ENCODE measurements at regions not wholly inside any gene's neighbourhood (a gene's known extent, or its start where the extent isn't known, plus 50 kb on each side); places are given as distances from the start of the nearest gene placed in this dataset.
"Not testable (repeated sequence)": the region's sequence is repeated elsewhere in the genome, so short reads cannot be mapped to it uniquely, and the experiment has no call there.

- H3K4me1 Mint-ChIP-seq (ENCODE audit: low read depth), result no peaks in the 10 kb centered on the region
- H3K27me3 Mint-ChIP-seq, result no peaks in the 10 kb centered on the region
- no peaks in the 10 kb centered on the region for H3K9me3 Mint-ChIP-seq
- no peak overlapping the region for H3K4me3 Mint-ChIP-seq
- no peak overlapping the region for H3K27ac Mint-ChIP-seq
- H3K36me3 Mint-ChIP-seq (ENCODE audit: low read depth), result no peaks in the 10 kb centered on the region
Measured at GRCh38 chr2:185255566-185255965, 483.0 kb upstream of the FSIP2 start.

GRCh38 chr2:185265747-185266146 is 472.9 kb upstream of the FSIP2 start:
- Mint-ChIP-seq H3K4me3 (no peak overlapping the region), H3K4me1 (ENCODE audit: low read depth) (no peaks in the 10 kb centered on the region), H3K27me3 (no peaks in the 10 kb centered on the region), H3K27ac (no peak overlapping the region), H3K9me3 (no peaks in the 10 kb centered on the region), H3K36me3 (ENCODE audit: low read depth) (no peaks in the 10 kb centered on the region)

DNA sequence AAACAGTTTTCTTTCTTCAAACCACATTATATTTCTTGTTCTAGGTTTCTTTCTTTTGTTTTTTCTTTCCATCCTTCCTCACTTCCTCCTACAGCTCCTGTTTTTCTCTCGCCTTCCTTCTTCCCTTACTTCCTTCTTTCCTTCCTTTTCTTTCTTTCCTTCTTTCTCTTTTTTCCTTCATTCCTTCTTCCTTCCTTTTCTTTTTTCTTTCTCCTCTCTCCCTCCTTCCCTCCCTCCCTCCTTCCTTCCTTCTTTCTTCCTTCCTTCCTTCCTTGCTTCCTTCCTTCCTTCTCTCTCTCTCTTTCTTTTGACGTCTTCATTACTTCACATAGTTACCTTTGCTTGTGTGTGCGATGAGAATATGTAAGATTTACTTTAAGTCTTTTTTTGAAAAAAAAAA is 470.0 kb upstream of the FSIP2 start:
- no peak overlapping the region for H3K4me3 Mint-ChIP-seq
- no peak overlapping the region for H3K27ac Mint-ChIP-seq
- H3K4me1 Mint-ChIP-seq (ENCODE audit: low read depth), result no peaks in the 10 kb centered on the region
- no peaks in the 10 kb centered on the region for H3K9me3 Mint-ChIP-seq
- H3K36me3 Mint-ChIP-seq (ENCODE audit: low read depth), result no peaks in the 10 kb centered on the region
- H3K27me3 Mint-ChIP-seq, result no peaks in the 10 kb centered on the region

GRCh38 chr2:185274718-185275484 is 463.7 kb upstream of the FSIP2 start:
- no peaks in the 10 kb centered on the region for H3K27me3 Mint-ChIP-seq
- no peaks in the 10 kb centered on the region for H3K36me3 Mint-ChIP-seq (ENCODE audit: low read depth)
- no peak overlapping the region for H3K27ac Mint-ChIP-seq
- no peak overlapping the region for H3K4me3 Mint-ChIP-seq
- no peaks in the 10 kb centered on the region for H3K4me1 Mint-ChIP-seq (ENCODE audit: low read depth)
- no peaks in the 10 kb centered on the region for H3K9me3 Mint-ChIP-seq

DNA sequence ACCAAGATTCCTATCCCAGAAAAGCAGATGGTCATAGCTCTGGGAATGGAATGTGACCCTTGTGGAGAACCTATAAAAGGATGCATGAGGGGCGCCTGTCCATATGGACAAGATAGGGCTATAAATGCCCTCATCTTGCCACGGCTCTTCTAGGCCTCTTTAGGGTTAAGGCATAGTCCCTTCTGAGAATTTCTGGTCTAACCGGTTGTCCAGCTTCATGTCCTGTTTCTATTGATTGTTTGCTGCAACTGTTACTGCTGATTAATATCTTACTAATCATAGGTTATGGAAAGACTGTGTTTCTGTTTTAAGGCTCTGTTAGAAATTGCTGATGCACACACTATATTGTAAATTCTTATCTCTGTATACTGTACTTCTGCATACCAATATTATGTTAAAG is 462.6 kb upstream of the FSIP2 start:
- H3K4me3 Mint-ChIP-seq; H3K36me3 Mint-ChIP-seq (ENCODE audit: low read depth); H3K4me1 Mint-ChIP-seq (ENCODE audit: low read depth): not testable (repeated sequence)

DNA sequence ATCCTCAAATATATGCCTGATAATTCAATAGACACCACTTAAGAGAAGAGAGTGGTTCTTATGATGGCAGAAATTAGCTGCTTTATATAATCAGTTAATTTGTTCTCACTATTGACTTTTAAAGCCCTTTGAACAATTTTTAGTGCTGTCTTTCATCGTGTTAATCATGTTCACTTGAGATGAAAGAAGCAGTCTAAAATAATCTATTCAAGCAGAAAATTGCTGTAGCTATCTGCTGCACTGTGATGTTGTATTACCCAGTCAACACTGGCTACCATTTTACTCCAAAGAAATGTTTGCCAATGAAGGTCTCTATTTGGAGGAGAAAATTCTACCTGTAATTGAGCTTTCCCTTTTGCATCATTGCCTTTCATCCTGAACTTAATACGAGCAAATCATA is 459.8 kb upstream of the FSIP2 start:
- H3K27me3 Mint-ChIP-seq, result no peaks in the 10 kb centered on the region
- no peaks in the 10 kb centered on the region for H3K9me3 Mint-ChIP-seq
- no peak overlapping the region for H3K4me3 Mint-ChIP-seq
- H3K36me3 Mint-ChIP-seq (ENCODE audit: low read depth), result no peaks in the 10 kb centered on the region
- no peaks in the 10 kb centered on the region for H3K4me1 Mint-ChIP-seq (ENCODE audit: low read depth)
- no peak overlapping the region for H3K27ac Mint-ChIP-seq

More for the DNA sequence above, 462.6 kb upstream of the FSIP2 start:
- not testable (repeated sequence) for H3K27me3 Mint-ChIP-seq, H3K27ac Mint-ChIP-seq, H3K9me3 Mint-ChIP-seq

- no peak overlapping the region for H3K4me3 Mint-ChIP-seq
- no peaks in the 10 kb centered on the region for H3K36me3 Mint-ChIP-seq (ENCODE audit: low read depth)
- H3K27me3 Mint-ChIP-seq, result no peaks in the 10 kb centered on the region
- no peak overlapping the region for H3K27ac Mint-ChIP-seq
- no peaks in the 10 kb centered on the region for H3K9me3 Mint-ChIP-seq
- H3K4me1 Mint-ChIP-seq (ENCODE audit: low read depth), result no peaks in the 10 kb centered on the region
Measured at GRCh38 chr2:185279999-185280398, 458.6 kb upstream of the FSIP2 start.

GRCh38 chr2:185284696-185285095 is 453.9 kb upstream of the FSIP2 start:
- Mint-ChIP-seq H3K36me3 (ENCODE audit: low read depth) (no peaks in the 10 kb centered on the region), H3K4me1 (ENCODE audit: low read depth) (no peaks in the 10 kb centered on the region), H3K4me3 (no peak overlapping the region), H3K27me3 (no peaks in the 10 kb centered on the region), H3K9me3 (no peaks in the 10 kb centered on the region), H3K27ac (no peak overlapping the region)

DNA sequence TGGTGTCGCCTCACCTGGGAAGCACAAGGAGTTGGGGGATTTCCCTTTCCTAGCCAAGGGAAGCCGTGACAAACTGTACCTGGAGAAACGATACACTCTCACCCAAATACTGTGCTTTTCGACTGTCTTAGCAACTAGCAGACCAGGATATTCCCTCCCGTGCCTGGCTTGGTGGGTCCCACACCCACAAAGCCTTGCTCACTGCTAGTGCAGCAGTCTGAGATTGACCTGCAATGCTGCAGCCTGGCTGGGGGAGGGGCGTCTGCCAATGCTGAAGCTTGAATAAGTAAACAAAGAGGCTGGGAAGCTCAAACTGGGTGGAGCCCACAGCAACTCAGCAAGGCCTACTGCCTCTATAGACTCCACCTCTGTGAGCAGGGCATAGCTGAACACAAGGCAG is 448.6 kb upstream of the FSIP2 start:
- H3K4me3 Mint-ChIP-seq; H3K27me3 Mint-ChIP-seq; H3K36me3 Mint-ChIP-seq (ENCODE audit: low read depth): not testable (repeated sequence)

GRCh38 chr2:185291035-185291647 is 447.5 kb upstream of the FSIP2 start:
- Mint-ChIP-seq H3K36me3 (ENCODE audit: low read depth) (no peaks in the 10 kb centered on the region), H3K4me1 (ENCODE audit: low read depth) (no peaks in the 10 kb centered on the region), H3K9me3 (no peaks in the 10 kb centered on the region)

More for the DNA sequence above, 448.6 kb upstream of the FSIP2 start:
- H3K9me3 Mint-ChIP-seq; H3K27ac Mint-ChIP-seq; H3K4me1 Mint-ChIP-seq (ENCODE audit: low read depth): not testable (repeated sequence)

DNA sequence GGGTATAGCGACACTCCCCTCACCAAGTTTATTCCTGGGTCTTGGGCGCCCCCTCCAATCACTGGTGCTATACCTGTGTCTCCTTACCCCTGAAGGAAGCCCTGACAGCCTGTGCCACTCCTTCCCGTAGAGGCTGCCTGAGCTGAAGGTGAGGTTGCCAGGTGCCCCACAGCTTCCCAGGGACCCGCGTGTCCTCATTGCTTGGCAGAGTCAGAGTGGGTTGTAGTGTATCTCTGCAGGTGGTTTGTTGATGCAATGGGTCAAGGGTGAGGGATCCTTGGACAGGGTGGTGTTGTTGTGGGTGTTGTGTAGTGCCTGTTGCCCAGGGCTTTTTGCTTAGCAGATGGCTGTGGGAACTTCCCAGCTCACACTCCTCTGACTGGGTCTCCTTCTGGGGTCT is 438.7 kb upstream of the FSIP2 start:
- H3K36me3 Mint-ChIP-seq (ENCODE audit: low read depth), result no peaks in the 10 kb centered on the region
- H3K27me3 Mint-ChIP-seq, result no peaks in the 10 kb centered on the region
- H3K27ac Mint-ChIP-seq, result no peak overlapping the region
- H3K9me3 Mint-ChIP-seq, result peaks cover 16% of the 10 kb centered on the region
- H3K4me3 Mint-ChIP-seq, result no peak overlapping the region
- H3K4me1 Mint-ChIP-seq (ENCODE audit: low read depth), result no peaks in the 10 kb centered on the region

More at GRCh38 chr2:185291035-185291647, 447.5 kb upstream of the FSIP2 start:
- Mint-ChIP-seq H3K4me3 (no peak overlapping the region), H3K27ac (no peak overlapping the region), H3K27me3 (no peaks in the 10 kb centered on the region)

DNA sequence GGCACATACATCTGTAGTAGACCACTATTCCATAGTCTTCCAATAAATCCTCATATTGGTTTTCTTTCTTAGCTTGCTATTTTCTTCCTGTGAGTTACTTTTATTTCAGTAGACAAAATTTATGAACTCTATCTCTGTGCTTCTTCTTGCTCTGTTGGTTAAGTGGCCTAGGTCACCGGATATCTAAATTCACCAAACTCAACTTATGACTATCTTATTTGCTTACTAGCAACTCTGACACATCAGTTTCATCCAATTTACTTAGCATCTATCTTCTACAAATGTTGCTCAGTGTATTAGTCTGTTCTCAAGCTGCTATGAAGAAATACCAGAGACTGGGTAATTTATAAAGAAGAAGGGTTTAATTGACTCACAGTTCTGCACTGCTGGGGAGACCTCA is 432.5 kb upstream of the FSIP2 start:
- Mint-ChIP-seq H3K4me3 (no peak overlapping the region), H3K27me3 (no peaks in the 10 kb centered on the region), H3K4me1 (ENCODE audit: low read depth) (no peaks in the 10 kb centered on the region), H3K27ac (no peak overlapping the region), H3K36me3 (ENCODE audit: low read depth) (no peaks in the 10 kb centered on the region), H3K9me3 (peaks cover 8% of the 10 kb centered on the region)

GRCh38 chr2:185316383-185316782 is 422.2 kb upstream of the FSIP2 start:
- Mint-ChIP-seq H3K27ac (no peak overlapping the region), H3K4me3 (no peak overlapping the region), H3K27me3 (no peaks in the 10 kb centered on the region), H3K4me1 (ENCODE audit: low read depth) (no peaks in the 10 kb centered on the region), H3K36me3 (ENCODE audit: low read depth) (no peaks in the 10 kb centered on the region), H3K9me3 (no peaks in the 10 kb centered on the region)

GRCh38 chr2:185318271-185318724 is 420.3 kb upstream of the FSIP2 start:
- Mint-ChIP-seq H3K27ac (no peak overlapping the region), H3K9me3 (no peaks in the 10 kb centered on the region), H3K36me3 (ENCODE audit: low read depth) (no peaks in the 10 kb centered on the region), H3K4me1 (ENCODE audit: low read depth) (no peaks in the 10 kb centered on the region), H3K4me3 (no peak overlapping the region), H3K27me3 (no peaks in the 10 kb centered on the region)

- Mint-ChIP-seq H3K4me3 (no peak overlapping the region), H3K4me1 (ENCODE audit: low read depth) (no peaks in the 10 kb centered on the region), H3K9me3 (peaks cover 19% of the 10 kb centered on the region)
Measured at GRCh38 chr2:185335879-185336278, 402.7 kb upstream of the FSIP2 start.

DNA sequence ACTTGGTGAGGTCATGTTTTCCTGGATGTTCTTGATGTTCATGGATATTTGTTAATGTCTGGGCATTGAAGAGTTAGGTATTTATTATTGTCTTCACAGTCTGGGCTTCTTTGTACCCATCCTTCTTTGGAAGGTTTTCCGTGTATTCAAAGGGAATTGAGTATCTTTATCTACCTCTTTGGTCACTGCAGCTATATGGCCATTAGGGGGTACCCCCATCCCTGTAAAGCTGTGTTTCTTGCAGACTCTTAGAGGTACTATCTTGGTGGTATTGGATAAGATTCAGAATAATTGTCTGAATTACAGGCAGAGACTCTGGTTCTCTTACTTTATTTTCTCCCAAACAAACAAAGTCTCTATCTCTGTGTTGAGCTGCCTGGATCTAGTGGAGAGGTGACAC is 401.6 kb upstream of the FSIP2 start:
- no peak overlapping the region for H3K27ac Mint-ChIP-seq
- H3K9me3 Mint-ChIP-seq, result peaks cover 19% of the 10 kb centered on the region
- H3K4me3 Mint-ChIP-seq, result no peak overlapping the region
- no peaks in the 10 kb centered on the region for H3K27me3 Mint-ChIP-seq
- no peaks in the 10 kb centered on the region for H3K4me1 Mint-ChIP-seq (ENCODE audit: low read depth)
- no peaks in the 10 kb centered on the region for H3K36me3 Mint-ChIP-seq (ENCODE audit: low read depth)

More at GRCh38 chr2:185335879-185336278, 402.7 kb upstream of the FSIP2 start:
- no peaks in the 10 kb centered on the region for H3K36me3 Mint-ChIP-seq (ENCODE audit: low read depth)
- H3K27me3 Mint-ChIP-seq, result no peaks in the 10 kb centered on the region
- H3K27ac Mint-ChIP-seq, result no peak overlapping the region

All from stimulated activated naive CD8-positive, alpha-beta T cell treated with anti-CD3 and anti-CD28 coated beads, Interleukin-15, Interleukin-2, amounts not matched to agents 100 ng/mL and 50 ng/mL, for 24 hours (primary cell).